GM12874 (cell line): ENCODE measurements at regions not wholly inside any gene's neighbourhood (a gene's known extent, or its start where the extent isn't known, plus 50 kb on each side); places are given as distances from the start of the nearest gene placed in this dataset.

Experiments
- TF ChIP-seq, protein P1 (sequence below): IDR thresholded peaks from 2 replicates; pipeline ENCODE4 v1.5.1; 2011; ENCODE audit warnings: low read depth, mild to moderate bottlenecking, control low read depth, low read length, moderate library complexity; ENCODE audit not compliant: insufficient read depth

DNA sequence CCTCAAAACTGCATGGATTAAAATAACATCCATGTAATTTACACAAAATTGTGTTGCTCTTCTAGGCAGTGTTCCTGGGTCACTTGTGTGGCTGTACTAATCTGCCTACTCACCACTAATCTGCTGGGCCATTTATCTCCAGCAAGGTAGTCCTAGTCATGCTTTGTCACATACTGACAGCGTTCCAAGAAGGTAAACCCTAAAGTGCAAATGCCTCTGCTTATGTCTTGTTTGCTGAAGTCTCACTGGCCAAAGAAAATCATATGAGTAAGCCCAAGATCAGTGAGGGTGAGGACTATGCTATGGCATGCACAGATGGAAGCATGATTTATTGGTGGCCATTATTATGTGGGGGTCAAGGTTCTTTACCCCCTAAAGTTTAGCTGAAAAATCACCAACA lies 630.2 kb upstream of the LUZP2 start:
- TF ChIP-seq, protein P1, sequence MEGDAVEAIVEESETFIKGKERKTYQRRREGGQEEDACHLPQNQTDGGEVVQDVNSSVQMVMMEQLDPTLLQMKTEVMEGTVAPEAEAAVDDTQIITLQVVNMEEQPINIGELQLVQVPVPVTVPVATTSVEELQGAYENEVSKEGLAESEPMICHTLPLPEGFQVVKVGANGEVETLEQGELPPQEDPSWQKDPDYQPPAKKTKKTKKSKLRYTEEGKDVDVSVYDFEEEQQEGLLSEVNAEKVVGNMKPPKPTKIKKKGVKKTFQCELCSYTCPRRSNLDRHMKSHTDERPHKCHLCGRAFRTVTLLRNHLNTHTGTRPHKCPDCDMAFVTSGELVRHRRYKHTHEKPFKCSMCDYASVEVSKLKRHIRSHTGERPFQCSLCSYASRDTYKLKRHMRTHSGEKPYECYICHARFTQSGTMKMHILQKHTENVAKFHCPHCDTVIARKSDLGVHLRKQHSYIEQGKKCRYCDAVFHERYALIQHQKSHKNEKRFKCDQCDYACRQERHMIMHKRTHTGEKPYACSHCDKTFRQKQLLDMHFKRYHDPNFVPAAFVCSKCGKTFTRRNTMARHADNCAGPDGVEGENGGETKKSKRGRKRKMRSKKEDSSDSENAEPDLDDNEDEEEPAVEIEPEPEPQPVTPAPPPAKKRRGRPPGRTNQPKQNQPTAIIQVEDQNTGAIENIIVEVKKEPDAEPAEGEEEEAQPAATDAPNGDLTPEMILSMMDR, result no peak

DNA sequence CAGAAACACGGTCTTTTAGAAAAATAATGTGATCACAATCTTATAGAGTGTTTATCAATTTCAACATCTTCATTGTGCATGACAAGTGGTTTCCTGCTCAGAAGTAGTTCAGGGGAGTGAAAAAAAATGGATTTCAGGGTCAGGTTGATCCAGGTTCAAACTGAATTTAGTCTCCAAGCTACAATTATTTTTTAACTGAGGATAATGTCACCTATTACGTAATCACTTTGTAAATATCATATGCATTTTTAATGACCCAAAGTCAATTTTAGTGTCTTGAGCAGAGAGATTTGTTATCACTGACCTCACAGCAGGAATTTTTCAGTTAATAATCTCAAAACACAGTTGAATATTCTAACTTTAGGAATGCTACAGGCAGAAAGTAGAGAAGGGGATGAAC lies 627.2 kb upstream of the LUZP2 start:
- TF ChIP-seq, protein P1, result no peak

DNA sequence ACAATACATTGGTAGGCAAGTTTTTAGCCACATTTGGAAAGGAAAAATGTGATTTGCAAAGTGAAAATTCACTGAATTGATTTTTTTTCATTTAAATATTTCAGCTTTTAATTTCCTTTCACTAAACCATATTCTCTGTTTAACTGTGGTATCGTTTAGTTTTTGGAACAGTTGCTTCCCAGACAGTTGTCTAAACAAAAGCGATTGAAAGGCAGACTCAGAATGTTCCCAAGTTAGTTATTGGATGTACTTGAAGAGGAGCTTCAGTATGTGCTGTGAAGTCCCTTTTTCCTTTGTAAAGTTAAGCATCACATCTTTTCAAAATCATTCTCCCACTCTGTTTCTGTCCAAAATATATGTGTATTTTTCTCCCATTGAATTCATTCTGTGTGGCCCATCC lies 623.4 kb upstream of the LUZP2 start:
- TF ChIP-seq, protein P1, result no peak

DNA sequence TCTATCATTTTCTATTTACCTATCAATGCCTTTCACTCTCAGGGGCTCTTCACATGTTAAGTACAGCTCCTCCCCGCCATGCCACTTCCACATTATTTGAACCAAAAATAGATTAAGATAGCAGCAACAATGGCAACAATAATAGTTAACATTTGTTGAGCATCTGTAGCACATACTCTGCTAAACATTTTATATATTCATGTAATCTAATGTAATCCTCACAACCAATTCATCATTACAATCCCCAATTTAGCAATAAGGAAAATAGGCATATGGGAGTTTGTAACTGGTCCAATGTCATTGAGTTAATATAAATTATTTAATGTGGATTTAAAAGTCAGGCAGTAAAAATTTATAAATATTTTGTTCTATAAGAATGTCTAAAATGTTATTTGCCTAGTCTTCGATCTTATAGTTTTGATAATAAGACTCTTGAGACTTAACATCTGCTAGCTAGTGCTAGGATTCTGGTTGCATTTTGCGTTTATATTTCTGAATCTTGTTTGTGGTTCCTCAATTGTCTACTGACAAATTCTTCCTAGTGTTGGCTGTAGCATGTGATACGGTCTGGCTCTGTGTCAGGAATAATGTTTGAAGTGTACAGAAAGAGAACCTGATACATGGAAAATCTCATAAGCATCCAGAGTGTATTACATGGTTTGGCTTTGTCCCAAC lies 621.5 kb upstream of the LUZP2 start:
- TF ChIP-seq, protein P1, result no peak

DNA sequence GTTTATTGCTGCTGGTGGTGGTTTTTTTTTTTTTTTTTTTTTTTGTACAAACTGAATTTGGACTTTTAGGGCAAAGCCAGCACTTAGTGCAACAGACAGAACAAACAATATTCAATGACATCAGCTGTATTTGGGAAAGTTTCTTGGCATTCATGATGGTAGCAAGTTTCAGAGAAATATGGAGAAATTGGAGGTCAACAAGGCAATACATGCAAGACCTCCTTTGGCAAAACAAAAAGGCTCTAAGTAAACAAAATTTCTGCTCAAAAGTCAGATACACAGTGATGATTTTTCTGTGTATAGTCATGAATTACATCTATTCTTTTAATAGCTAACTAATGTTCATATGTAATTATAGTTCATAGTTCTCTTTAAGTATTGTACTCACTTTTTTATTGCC lies 612.5 kb upstream of the LUZP2 start:
- TF ChIP-seq, protein P1, result no peak

DNA sequence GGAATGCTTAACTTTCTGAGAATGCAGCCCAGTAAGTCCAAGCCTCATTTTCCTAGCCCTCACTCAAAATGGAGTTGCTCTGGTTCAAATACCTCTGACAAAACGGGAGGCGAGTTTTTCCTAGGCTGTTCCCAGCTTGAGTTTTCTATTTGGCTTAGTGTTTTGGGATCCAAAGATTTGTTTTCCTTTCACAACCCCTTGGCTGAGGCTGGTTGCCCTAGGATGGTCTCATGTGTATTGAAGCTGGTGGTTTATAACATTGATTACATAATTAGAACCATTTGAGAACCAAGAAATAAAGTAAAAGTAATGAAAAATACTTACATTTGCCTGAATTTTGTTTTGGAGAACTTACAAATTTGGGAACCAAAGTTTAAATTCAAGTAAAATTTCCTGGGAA lies 611.1 kb upstream of the LUZP2 start:
- TF ChIP-seq, protein P1, result no peak

GRCh38 chr11:23893126-23893525 lies 603.7 kb upstream of the LUZP2 start:
- TF ChIP-seq, protein P1, result no peak
